ENCODE measurements at regions not wholly inside any gene's neighbourhood (a gene's known extent, or its start where the extent isn't known, plus 50 kb on each side); places are given as distances from the start of the nearest gene placed in this dataset.

GRCh38 chr5:66413931-66414330, 182.3 kb upstream of the MAST4 start:
- no peak for TF ChIP-seq CTCF (IDR thresholded peaks at IDR 0.05)
- TF ChIP-seq POLR2A (IDR thresholded peaks at IDR 0.05), result no peak

Measured in uterus (tissue), 2 donors.